Superior temporal gyrus (tissue), 1 donor: ENCODE measurements at regions not wholly inside any gene's neighbourhood (a gene's known extent, or its start where the extent isn't known, plus 50 kb on each side); places are given as distances from the start of the nearest gene placed in this dataset.
"Not testable (repeated sequence)": the region's sequence is repeated elsewhere in the genome, so short reads cannot be mapped to it uniquely, and the experiment has no call there.

Source experiments
- DNase-seq: peaks from one replicate; pipeline ENCODE4 v3.0.0-alpha.2; 2016; ENCODE audit errors: extremely low spot score

DNA sequence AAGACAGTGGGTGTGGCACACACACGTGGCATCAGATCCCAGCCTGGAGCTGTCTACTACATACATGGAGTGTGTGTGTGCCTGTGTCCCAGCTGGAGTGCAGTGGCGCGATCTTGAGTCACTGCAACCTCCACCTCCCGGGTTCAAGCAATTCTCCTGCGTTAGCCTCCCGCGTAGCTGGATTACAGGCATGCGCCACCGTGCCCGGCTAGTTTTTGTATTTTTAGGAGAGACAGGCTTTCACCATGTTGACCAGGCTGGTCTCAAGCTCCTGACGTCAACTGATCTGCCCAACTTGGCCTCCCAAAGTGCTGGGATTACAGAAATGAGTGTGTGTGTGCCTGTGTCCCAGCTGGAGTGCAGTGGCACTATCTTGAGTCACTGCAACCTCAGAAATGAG, 108.8 kb downstream of the IL12A start:
- DNase-seq: no peak

DNA sequence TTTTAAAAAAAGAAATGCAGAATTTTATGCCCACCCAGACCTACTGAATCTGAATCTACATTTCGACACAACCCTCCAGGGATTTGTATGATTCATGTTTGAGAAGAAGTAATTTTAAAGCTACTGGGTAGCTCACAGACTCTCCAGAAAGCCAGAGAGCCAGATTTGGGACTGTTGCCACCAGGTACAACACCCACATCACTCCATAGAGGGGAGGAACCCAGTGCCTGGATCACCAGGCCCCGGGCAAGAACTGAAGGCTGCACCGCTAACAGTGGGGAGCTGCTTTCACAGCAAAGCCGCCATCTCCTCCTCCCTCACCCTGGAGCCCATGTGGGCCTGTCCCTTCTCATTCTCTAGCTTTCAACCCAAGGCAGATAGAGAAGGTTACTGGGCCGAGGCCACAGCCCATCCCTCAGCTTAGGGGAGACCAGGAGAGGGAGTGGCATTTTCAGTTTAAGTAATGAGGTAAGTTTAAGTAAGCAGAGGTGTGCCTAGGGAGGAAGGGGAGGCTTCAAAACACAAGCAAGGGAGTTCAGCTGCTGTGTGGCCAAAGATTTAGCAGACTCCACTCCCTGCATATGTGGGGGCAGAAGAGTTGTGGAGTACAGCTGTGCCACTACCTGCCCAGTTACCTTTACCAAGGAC, 109.8 kb downstream of the IL12A start:
- no peak for DNase-seq

DNA sequence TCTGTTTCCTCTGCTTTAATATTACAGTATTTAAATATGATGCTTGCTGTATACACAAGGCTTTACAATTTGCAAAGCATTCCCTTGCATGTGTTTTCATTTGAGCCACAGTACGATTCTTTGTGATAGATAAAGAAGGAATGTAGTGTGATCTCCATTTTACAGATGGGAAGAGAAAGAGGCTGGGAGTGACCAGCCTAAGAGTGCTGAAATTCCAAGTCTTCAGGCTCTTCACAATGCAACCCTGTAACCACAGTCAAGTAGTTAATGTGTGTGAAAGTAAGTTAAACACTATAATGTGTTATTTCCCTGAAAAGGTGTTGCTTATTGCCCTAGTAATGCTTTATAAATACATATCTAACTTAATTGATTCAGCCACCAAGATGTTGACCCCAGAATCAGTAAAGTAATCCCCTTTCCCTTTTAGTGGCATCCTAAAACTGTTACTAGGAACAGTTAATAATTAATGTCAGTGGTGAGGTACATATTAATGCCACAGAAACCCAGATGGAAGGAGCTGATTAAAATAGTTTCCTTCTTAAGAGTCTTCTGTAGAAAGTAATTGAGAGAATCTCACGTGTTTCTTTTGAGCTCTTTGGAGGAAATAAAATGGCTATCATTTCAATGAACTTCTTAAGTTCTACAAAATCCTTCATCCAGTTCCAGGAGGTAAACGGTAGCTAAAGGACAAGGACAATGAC, 110.4 kb downstream of the IL12A start:
- DNase-seq: no peak

DNA sequence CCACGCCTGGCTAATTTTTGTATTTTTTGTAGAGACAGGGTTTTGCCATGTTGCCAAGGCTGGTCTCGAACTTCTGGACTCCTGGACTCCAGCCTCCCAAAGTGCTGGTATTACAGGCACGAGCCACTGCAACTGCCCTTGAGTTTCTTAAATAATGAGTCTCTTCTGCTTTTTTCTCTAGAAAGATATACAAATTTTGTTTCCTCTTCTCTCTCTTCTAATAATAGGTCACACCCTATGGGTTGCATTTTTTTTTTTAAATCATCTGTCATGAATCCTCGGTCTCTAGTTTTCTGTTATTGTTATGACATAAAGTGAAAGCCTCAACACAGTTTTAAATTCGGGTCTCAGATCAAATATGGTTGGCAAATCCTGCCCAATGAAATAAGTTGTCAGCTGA, 111.2 kb downstream of the IL12A start:
- DNase-seq: no peak

DNA sequence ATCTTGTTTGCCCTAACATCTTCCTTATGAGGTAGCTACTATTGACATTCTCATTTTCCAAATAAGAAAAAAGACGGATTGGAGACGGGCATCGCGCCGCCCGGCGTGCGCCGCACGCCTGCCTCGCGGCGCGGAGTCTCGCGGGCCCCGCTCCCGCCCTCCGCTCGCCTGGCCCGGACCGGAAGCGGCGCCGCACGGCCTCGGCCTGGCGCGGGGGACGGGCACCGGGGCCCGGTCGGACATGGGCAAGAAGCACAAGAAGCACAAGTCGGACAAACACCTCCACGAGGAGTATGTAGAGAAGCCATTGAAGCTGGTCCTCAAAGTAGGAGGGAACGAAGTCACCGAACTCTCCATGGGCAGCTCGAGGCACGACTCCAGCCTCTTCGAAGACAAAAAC, 112.0 kb downstream of the IL12A start:
- DNase-seq: no peak

DNA sequence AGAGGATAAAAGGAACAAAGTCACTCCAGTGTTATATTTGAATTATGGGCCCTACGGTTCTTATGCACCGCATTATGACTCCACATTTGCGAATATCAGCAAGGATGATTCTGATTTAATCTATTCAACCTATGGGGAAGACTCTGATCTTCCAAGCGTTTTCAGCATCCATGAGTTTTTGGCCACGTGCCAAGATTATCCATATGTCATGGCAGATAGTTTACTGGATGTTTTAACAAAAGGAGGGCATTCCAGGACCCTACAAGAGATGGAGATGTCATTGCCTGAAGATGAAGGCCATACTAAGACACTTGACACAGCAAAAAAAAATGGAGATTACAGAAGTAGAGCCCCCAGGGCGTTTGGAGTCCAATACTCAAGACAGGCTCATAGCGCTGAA, 113.4 kb downstream of the IL12A start:
- DNase-seq: not testable (repeated sequence)

DNA sequence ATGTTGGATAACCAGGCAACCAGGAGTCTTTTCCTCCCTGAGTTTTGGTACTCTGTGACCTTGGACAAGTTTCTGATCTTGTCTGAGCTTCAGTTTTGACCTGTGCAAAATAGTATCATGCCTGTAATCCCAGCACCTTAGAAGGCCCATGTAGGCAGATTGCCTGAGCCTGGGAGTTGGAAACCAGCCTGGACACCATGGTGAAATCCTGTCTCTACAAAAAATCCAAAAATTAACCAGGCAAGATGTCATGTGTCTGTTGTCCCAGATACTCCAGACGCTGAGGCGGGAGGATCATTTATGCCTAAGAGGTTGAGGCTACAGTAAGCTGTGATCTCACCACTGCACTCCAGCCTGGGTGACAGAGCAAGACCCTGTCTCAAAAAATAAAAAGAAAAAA, 114.8 kb downstream of the IL12A start:
- DNase-seq: no peak

DNA sequence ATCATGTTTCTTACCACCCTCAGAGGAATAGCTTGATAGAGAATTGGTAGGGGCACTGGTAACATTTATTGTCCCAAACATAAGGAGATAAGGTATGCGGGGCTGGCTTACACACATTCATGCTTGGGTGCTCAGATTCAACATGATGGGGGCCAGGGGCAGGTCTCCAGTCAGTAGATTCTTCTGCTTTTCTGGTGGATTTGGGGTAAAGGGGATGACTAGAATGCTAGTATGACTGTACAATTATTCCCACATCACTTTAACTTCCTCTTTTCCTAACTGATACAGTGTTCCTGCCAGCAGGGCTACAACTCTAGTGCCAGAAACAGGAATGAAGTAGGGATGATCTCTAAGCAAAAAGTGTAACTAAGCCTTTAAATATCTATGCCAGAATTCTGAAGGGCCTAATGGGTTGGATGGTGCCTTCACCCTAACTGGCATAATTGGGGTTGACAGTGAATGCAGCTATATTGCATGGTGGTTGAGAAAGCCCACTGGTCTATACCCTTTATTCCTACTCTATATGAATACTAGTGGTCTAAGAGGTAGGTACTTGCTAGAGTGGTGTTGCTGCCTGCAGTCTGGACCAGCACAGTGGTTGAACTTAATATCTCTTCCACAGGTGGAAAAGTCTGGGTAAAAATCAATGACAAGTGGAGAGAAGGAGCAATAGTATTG, 117.4 kb downstream of the IL12A start:
- no peak for DNase-seq

DNA sequence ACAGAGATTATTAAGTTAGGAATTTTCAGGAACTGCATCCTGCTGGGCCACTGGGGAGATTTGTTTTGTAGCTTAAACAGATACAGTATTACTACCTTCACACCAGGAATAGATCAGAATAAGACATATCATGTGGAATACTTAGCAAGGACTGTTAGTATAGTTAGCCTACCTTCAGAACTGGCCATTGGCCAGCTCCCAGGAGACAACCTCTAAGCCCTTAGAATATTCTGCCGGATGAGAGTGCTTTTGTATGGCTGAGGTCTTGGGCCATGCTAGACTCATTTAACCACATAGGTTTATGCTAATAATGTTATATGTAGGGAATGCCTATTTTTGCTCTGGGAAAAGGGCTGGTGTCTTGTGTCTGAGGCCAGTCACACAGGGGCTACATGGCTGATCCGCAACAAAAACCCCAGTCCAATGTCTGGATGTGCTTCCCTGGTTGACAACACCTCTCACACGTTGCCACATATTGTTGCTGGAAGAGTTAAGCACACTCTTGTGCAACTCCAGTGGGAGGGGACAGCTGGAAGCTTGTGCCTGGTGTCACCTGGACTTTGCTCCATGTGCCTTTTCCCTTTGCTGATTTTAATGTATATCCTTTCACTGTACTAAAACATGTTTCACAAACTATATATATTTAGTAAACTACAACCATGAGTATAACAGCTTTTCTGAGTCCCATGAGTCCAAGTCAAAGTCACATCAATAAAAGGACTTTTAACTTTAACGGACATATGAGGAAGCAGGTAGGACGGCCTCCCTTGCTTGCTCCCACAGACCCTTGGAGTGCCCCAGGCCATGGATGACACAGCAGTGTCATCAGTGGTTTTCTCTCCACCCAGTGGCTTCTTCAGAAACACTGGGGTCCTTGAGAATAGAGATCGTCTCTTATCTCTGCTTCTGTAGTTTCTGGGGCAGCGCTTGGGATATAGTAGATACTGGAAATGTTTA, 118.0 kb upstream of the C3orf80 start:
- DNase-seq: no peak

DNA sequence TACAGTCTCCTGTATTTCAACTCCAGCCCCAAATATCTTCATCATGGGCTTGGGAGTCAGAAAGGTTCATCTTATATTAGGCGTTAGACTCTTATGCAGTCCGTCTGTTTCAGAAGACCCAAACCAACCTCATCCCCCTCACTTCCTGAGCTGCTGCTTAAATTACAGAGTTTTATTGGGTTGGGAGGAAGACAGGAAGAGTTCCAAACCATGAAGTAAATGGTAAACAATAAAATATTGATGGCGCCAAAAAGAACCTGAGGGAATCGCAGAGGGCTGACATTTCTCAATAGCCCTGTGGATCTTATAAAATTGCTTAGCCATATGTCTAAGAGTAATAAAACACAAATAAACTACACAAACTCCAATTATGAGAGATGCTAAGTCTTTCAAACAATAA, 116.9 kb upstream of the C3orf80 start:
- DNase-seq: no peak

DNA sequence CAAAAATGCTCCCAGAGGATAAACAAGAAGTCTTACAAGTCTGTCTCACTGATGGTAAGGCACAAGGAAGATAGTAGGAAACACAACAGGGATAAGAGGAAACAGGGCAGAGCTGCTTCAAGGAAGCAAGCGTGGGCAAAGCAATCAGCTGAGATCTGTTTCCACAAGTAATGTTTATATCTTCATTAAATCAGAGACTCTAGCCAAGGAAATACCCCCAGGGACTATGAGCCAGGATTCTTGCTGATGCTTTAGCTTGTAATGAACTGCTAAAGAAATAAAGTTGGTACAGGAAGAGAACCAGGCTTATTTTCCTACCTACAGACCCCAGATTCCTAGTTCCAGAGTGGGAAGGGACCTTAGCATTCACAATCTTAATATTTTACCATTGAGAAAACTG, 112.7 kb upstream of the C3orf80 start:
- DNase-seq: no peak

DNA sequence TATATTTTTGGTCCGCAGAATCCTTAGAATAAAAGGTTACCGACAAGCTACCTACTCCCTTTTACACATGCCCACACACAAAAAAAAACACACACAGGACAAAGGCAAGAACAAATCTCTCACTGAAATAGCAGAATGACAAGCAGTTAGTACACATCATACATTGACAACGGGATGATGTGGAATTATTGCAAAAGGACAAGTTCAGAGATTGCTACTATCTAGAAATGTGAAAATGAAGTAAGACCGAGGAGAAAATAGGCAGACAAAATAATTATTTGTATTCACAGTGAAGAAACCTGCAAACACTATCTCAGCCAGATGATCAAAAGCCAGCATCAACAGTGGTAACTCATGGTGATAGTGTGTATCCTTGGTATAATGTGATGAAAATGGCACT, 112.2 kb upstream of the C3orf80 start:
- DNase-seq: no peak

DNA sequence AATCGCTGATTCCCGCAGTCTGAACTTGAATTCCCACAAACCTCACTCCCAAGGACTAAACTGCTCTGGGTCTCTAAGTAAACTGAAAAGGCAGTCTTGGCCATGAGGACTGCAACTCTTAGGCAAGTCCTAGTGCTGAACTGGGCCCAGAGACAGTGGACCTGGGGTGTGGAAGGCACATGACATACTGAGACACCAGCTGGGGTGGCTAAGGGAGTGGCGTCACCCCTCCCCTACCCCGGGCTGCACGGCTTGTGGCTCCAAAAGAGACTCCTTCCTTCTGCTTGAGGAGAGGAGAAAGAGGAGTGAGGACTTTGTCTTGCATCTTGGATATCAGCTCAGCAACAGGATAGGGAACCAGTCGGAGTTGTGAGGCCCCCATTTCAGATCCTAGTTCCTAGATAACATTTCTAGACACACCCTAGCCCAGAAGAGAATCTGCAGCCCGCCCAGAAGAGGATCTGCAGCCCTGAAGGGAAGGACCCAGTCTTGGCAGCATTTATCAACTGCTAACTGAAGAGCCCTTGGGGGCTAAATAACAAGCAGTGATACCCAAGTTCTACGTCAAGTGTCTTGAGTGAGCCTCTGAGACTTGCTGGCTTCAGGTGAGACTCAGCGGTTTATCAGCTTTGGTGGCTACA, 110.7 kb upstream of the C3orf80 start:
- no peak for DNase-seq

DNA sequence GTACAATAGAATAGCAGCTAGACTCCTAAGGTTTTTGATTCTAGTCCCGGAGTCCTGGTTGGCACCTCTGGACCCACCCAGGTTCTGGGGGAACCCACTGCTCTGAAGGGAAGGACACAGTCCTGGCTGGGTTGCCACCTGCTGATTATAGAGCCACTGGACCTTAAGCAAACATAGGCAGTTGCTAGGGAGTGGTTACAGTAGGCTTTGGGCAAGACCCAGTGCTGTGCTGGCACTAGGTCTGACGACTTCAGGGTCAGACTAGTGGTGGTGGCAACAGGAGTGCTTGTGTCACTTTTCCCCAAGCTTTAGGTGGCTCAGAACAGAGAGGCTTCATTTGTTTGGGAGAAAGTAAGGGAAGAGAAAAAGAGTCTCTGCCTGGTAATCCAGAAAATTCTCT, 109.8 kb upstream of the C3orf80 start:
- no peak for DNase-seq

DNA sequence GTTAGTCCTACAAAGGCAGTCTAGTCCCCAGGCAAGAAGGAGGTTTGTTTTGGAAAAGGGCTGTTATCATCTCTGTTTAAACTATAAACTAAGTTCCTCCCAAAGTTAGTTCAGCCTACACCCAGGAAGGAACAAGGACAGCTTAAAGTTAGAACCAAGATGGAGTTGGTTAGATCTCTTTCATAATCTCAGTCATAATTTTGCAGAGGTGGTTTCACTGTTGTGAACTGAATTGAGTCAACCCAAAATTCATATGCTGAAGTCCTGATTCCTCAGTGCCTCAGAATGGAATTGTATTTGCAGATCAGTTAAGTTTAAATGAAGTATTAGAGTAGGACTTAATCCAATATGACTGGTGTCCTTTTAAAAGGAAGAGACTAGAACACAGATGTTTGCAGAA, 101.0 kb upstream of the C3orf80 start:
- DNase-seq: no peak

DNA sequence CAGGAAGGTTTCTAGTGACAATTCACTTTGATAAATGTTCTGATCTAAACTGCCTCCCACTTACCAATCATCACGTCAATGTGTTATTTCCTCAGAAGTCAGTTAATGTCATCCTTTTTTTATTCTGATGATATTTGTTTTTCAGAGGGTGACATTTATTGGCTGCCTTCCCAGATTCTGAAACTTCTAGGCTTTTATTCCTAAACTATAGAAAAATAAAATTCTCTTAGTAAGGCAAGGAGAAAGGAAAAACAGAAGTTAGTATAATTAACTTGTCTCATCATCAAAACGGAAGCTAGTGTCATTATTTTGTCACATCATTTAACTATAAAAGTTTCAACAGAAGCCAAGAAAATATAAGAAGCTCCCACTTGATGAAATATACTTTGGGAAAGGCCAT, 100.0 kb upstream of the C3orf80 start:
- DNase-seq: no peak

DNA sequence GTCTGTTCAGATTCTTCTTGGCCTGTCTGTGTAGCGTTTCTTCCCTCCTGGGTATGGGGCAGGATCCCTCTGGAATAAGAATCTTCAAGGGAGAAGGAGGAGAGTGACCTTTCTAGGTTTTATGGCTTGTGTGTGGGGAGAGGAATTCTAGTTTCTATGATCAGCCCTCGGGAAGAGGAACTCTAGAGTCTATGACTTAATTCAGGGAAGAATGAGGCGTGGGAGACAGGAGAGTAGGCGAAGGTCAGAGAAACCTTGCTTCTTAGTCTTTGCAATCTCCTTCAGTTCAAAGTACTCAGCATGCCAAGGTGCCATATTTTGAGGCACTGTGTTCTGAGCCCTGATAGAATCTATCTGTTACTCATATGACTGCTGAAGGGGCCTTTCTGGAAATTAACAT, 99.2 kb upstream of the C3orf80 start:
- no peak for DNase-seq

DNA sequence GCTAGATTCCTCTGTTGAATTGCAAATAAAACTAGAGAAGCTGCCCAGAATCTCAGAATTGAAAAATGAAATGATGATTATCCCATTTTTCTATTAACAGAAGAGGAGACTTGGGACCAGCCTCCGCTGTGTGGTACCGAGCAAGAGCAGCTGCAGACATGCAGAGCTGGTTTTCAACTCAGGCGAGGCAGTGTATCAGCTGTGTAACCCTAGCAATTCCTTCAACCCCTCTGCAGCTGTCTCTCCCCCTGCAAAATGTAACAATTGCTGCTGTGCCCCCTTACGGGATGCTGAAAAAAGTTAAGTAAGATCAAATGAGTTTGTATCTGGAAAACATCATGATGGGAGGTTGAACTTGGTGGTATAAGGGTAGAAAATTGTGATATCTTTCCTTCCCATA, 98.5 kb upstream of the C3orf80 start:
- no peak for DNase-seq

DNA sequence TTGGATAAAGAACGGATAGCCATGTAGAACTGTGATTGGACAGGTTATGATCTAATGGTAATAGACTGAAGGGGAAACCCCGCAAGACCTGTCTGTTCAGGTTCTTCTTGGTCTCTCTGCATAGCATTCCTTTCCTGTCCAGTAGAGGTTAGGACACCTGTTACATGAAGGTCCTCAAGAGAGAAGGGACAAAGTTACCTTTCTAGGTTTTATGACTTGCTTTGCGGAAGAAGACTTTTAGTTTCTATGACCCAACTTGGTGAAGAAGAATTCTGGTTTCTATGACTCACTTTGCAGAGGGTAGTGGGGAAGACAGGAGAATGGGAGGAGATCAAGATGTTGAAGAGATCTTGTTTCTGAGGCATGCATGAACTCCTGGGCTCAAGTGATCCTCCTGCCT, 97.9 kb upstream of the C3orf80 start:
- no peak for DNase-seq

DNA sequence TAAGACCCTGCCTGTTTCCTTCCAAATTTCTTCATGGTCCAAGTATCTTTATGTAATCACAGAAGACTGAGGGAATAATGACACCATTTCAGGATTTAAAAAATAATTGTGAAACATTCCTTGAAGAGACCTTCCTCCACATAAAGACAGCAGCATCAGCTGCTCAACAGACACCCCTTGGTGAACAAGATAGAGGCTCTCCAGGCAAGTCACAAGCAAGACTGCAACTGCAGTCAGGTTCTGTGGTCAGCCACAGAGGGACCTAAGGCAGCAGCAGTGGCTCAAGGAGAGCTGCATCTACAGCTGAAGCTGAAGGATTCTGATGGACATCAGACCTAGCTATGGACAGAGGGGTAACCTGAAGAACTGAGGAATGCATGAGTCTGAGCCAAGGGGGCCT, 97.2 kb upstream of the C3orf80 start:
- no peak for DNase-seq

DNA sequence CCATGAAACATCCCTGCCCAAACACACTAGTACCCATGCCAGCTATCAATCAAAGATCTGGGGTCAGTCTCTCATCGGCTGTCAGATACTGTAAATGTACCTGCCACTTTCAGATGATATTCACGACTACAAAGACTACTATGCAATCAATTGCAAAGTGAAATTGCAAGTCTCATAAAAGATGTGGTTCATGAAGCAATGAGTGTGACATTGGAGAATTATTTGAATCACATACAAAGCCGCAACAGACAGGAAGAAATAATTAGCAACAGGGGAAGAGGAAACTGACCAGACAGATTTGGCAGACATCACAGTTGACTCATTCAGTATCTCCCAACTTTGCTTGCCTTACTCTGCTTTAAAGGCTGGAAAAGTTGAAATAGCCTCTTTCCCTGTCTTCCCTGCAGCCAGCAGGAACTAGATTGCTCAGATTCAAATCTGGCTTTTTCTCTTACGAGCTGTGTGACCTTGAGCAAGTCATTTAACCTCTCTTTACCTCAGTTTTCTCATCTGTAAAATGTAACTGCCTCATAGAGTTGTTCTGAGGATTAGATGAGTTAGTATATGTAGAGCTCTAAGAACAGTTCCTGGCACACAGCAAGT, 95.7 kb upstream of the C3orf80 start:
- DNase-seq: no peak
